ENCODE measurements at regions not wholly inside any gene's neighbourhood (a gene's known extent, or its start where the extent isn't known, plus 50 kb on each side); places are given as distances from the start of the nearest gene placed in this dataset.

DNA sequence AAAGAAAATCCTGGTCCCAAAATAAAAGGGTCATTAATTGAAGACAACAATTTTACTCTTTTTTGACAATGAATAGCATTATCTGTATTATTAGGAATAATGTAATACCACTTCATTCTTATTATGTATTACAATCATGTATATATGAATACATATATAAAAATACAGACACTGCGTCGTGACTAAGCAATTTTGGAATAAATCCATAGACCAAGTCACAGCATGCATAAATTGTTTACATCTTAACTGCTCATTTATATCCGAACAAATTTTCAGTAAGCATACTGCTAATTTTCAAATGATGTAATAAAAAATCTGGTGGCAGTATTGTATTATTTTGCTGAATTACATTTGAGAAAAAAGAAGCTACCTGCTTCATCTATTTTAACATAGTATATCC is 321.6 kb upstream of the PITX2 start:
- TF ChIP-seq FOXP2 (optimal IDR thresholded peaks at IDR 0.05; ENCODE audit: control extremely low read depth, extremely low read length, insufficient read depth) (no peak), EZH2 (IDR thresholded peaks at IDR 0.05) (no peak), POLR2AphosphoS5 (IDR thresholded peaks at IDR 0.05; ENCODE audit: borderline replicate concordance, low read depth, low read length) (no peak)

All from SK-N-MC (cell line).